PC-9 (cell line): ENCODE measurements at regions not wholly inside any gene's neighbourhood (a gene's known extent, or its start where the extent isn't known, plus 50 kb on each side); places are given as distances from the start of the nearest gene placed in this dataset.
A peak's percentile ranks its signal among the peaks of the same experiment; 100 is the strongest.
"Not testable (repeated sequence)": the region's sequence is repeated elsewhere in the genome, so short reads cannot be mapped to it uniquely, and the experiment has no call there.

ENCODE experiments used
- BruUV-seq: library from RNA; stranded (reverse); fragments of 400-500 nt; replicated peaks from 2 replicates; lab custom pipeline; 2021; lab: Mats Ljungman, UMichigan
- CTCF ChIA-PET: fragments of 300-600 bp; sonication (Branson Sonifier 250); formaldehyde crosslinking; loops from one replicate; lab custom pipeline; 2022; ENCODE audit warnings: antibody characterized with exemption; lab: Charles Lee
- POLR2A ChIA-PET: fragments of 300-600 bp; sonication (Branson Sonifier 250); formaldehyde crosslinking; loops from one replicate; lab custom pipeline; 2022; ENCODE audit warnings: antibody characterized with exemption; ENCODE audit not compliant: unreplicated experiment; lab: Charles Lee
- DNase-seq, 2 experiments: peaks; one replicate each; pipeline versions ENCODE4 v3.0.0 to v3.0.0-alpha.2; 2015 to 2022; ENCODE audit warnings: mixed read lengths in 1 of 2
- H2AFZ ChIP-seq: fragments of 200-600 bp; sonication (generic); 2 replicates; pipeline ENCODE4 v1.8.1; 2017; ENCODE audit warnings: antibody characterized with exemption
- H3F3A ChIP-seq: fragments of 200-600 bp; sonication (generic); 2 replicates; pipeline ENCODE4 v1.8.1; 2017; ENCODE audit warnings: antibody characterized with exemption, mild to moderate bottlenecking, low read depth; ENCODE audit not compliant: insufficient read depth
- H3K27ac ChIP-seq: fragments of 200-600 bp; sonication (generic); 2 replicates; pipeline ENCODE4 v1.6.1; 2016; ENCODE audit warnings: mixed run types
- H3K27me3 ChIP-seq: fragments of 200-600 bp; sonication (generic); 2 replicates; pipeline ENCODE4 v1.6.1; 2016; ENCODE audit warnings: low read depth, mixed run types; ENCODE audit not compliant: insufficient read depth
- H3K36me3 ChIP-seq: fragments of 200-600 bp; sonication (generic); 2 replicates; pipeline ENCODE4 v1.6.1; 2016; ENCODE audit warnings: low read depth, mixed run types
- H3K4me1 ChIP-seq: fragments of 200-600 bp; sonication (generic); replicated peaks from 2 replicates; pipeline ENCODE4 v1.6.1; 2016; ENCODE audit warnings: mixed run types; ENCODE audit not compliant: insufficient read depth
- H3K4me2 ChIP-seq: fragments of 200-600 bp; sonication (generic); 2 replicates; pipeline ENCODE4 v1.6.1; 2017; ENCODE audit warnings: mixed run types
- H3K4me3 ChIP-seq: fragments of 200-600 bp; sonication (generic); 2 replicates; pipeline ENCODE4 v1.6.1; 2016; ENCODE audit warnings: mixed run types
- H3K79me2 ChIP-seq: fragments of 200-600 bp; sonication (generic); 2 replicates; pipeline ENCODE4 v1.6.1; 2017; ENCODE audit warnings: low read depth, mixed run types
- H3K9me2 ChIP-seq: fragments of 200-600 bp; sonication (generic); 2 replicates; pipeline ENCODE4 v1.8.1; 2017; ENCODE audit warnings: mild to moderate bottlenecking; ENCODE audit not compliant: insufficient read depth
- H3K9me3 ChIP-seq: fragments of 200-600 bp; sonication (generic); 2 replicates; pipeline ENCODE4 v1.8.1; 2016; ENCODE audit warnings: low read depth; ENCODE audit not compliant: insufficient read depth
- H4K20me1 ChIP-seq: fragments of 200-600 bp; sonication (generic); 2 replicates; pipeline ENCODE4 v1.8.1; 2017; ENCODE audit not compliant: insufficient read depth
- CTCF ChIP-seq: fragments of 200-600 bp; sonication (generic); conservative IDR thresholded peaks from 2 replicates; pipeline ENCODE4 v1.6.1; 2017; ENCODE audit warnings: mixed run types, antibody characterized with exemption, mild to moderate bottlenecking, moderate library complexity
- EZH2 ChIP-seq: fragments of 200-600 bp; sonication (generic); IDR thresholded peaks from 2 replicates; pipeline ENCODE4 v1.8.0; 2017; ENCODE audit warnings: antibody characterized with exemption, low read depth
- intact Hi-C: fragments of 100-400 bp; cut with micrococcal nuclease; formaldehyde crosslinking; loops from one replicate; pipeline ENCODE4 v1.10.0; 2022; ENCODE audit not compliant: unreplicated experiment

GRCh38 chr18:43786893-43787292, 509.6 kb upstream of the SYT4 start:
- H3K9me3 ChIP-seq = no peaks in the 10 kb centered on the region
- BruUV-seq = no TSS peak
- DNase-seq = no peak
- H3K9me2 ChIP-seq = no peaks in the 10 kb centered on the region
- CTCF ChIA-PET = interaction anchor here (0.5 kb wide), 1 partner anchor 369 kb away, joined by 3 read pairs; no protein-coding TSS in a partner anchor
- H3K27ac ChIP-seq = no peak overlapping the region
- no peaks in the 10 kb centered on the region for H4K20me1 ChIP-seq
- POLR2A ChIA-PET = no interaction called here
- no peak overlapping the region for H3K4me3 ChIP-seq
- H2AFZ ChIP-seq = no peak overlapping the region
- TF ChIP-seq EZH2 = no peak
- intact Hi-C loops = no loop called here
- no peaks in the 10 kb centered on the region for H3F3A ChIP-seq
- no peaks in the 10 kb centered on the region; the same call in 1 of the 2 replicates for H3K4me1 ChIP-seq
- H3K27me3 ChIP-seq = no peaks in the 10 kb centered on the region
- H3K79me2 ChIP-seq = no peaks in the 10 kb centered on the region
- H3K36me3 ChIP-seq = no peaks in the 10 kb centered on the region
- no peak overlapping the region for H3K4me2 ChIP-seq

- H3K27ac ChIP-seq, H3K36me3 ChIP-seq, H3K9me3 ChIP-seq, H4K20me1 ChIP-seq, H3K4me2 ChIP-seq, H3K27me3 ChIP-seq, H3K4me1 ChIP-seq, H2AFZ ChIP-seq, H3K79me2 ChIP-seq, H3K4me3 ChIP-seq, BruUV-seq, H3F3A ChIP-seq, H3K9me2 ChIP-seq, CTCF ChIA-PET, POLR2A ChIA-PET, intact Hi-C loops: not testable (repeated sequence)
- DNase-seq = peak in 1 of 2 experiments; percentile 3
Measured at GRCh38 chr18:43787721-43788120, 510.4 kb upstream of the SYT4 start.

GRCh38 chr18:43789234-43790000, 512.1 kb upstream of the SYT4 start:
- intact Hi-C loops = no loop called here
- H3K9me2 ChIP-seq = no peaks in the 10 kb centered on the region
- H3K4me2 ChIP-seq = no peak overlapping the region
- no peaks in the 10 kb centered on the region for H3K36me3 ChIP-seq
- BruUV-seq = no TSS peak
- no peaks in the 10 kb centered on the region; the same call in 1 of the 2 replicates for H3K4me1 ChIP-seq
- no peaks in the 10 kb centered on the region for H3K79me2 ChIP-seq
- no peak overlapping the region for H3K4me3 ChIP-seq
- no peak overlapping the region for H3K27ac ChIP-seq
- no peaks in the 10 kb centered on the region for H4K20me1 ChIP-seq
- no peaks in the 10 kb centered on the region for H3F3A ChIP-seq
- POLR2A ChIA-PET = no interaction called here
- no peaks in the 10 kb centered on the region for H3K9me3 ChIP-seq
- H3K27me3 ChIP-seq = no peaks in the 10 kb centered on the region
- CTCF ChIA-PET = no interaction called here
- DNase-seq = no peak
- no peak overlapping the region for H2AFZ ChIP-seq
- TF ChIP-seq EZH2 (no peak), CTCF (no peak)

GRCh38 chr18:43793910-43794309, 516.6 kb upstream of the SYT4 start:
- Histone ChIP-seq H4K20me1 (no peaks in the 10 kb centered on the region), H3K9me3 (no peaks in the 10 kb centered on the region), H3K27ac (no peak overlapping the region), H3K79me2 (no peaks in the 10 kb centered on the region), H3K4me3 (no peak overlapping the region), H3F3A (no peaks in the 10 kb centered on the region), H2AFZ (no peak overlapping the region), H3K36me3 (no peaks in the 10 kb centered on the region), H3K9me2 (no peaks in the 10 kb centered on the region), H3K4me1 (no peaks in the 10 kb centered on the region; the same call in 1 of the 2 replicates), H3K27me3 (no peaks in the 10 kb centered on the region), H3K4me2 (no peak overlapping the region)
- intact Hi-C loops = loop anchor here (10.0 kb wide), 1 partner anchor 1841 kb away; no protein-coding TSS in a partner anchor
- ChIA-PET POLR2A (no interaction called here), CTCF (no interaction called here)
- BruUV-seq = no TSS peak
- no peak for TF ChIP-seq EZH2
- no peak for TF ChIP-seq CTCF
- DNase-seq = no peak
